Natural killer cell (primary cell): ENCODE measurements at regions not wholly inside any gene's neighbourhood (a gene's known extent, or its start where the extent isn't known, plus 50 kb on each side); places are given as distances from the start of the nearest gene placed in this dataset.

Source experiments
- ATAC-seq, 3 donors: fragments of 150-1000 bp in 2 of 3; fragments of 200-7000 bp in 1 of 3; cut with Tn5 transposase; 1 replicate in 1 of 3; 2 replicates in 2 of 3; pipeline ENCODE4 v1.10.0; 2021; ENCODE audit warnings: mild to moderate bottlenecking in 2 of 3, moderate library complexity in 2 of 3
- DNase-seq, 2 donors: peaks; one replicate each; pipeline versions ENCODE4 v3.0.0 to v3.0.0-alpha.2; 2013 to 2021; ENCODE audit warnings: mixed read lengths in 1 of 2
- H3K27ac ChIP-seq: one replicate; pipeline ENCODE4 v1.5.1; 2013; ENCODE audit warnings: mild to moderate bottlenecking, low read length
- H3K27me3 ChIP-seq: one replicate; pipeline ENCODE4 v1.6.1; 2013; ENCODE audit warnings: low read length; ENCODE audit not compliant: control insufficient read depth, insufficient read depth
- H3K36me3 ChIP-seq: one replicate; pipeline ENCODE4 v1.6.1; 2013; ENCODE audit warnings: low read length; ENCODE audit not compliant: control insufficient read depth, insufficient read depth
- H3K4me1 ChIP-seq: one replicate; pipeline ENCODE4 v1.6.1; 2013; ENCODE audit warnings: low read length; ENCODE audit not compliant: control insufficient read depth, insufficient read depth
- H3K4me3 ChIP-seq: one replicate; pipeline ENCODE4 v1.5.1; 2013; ENCODE audit warnings: low read length
- H3K9me3 ChIP-seq: one replicate; pipeline ENCODE4 v1.6.1; 2013; ENCODE audit warnings: low read length; ENCODE audit not compliant: control insufficient read depth, insufficient read depth
- H3K27ac Mint-ChIP-seq, 2 donors: one replicate each; pipeline ENCODE4 v1.8.0; 2022; ENCODE audit warnings: mild to moderate bottlenecking in 2 of 2, mixed read lengths in 2 of 2, moderate library complexity in 1 of 2
- H3K27me3 Mint-ChIP-seq, 2 donors: one replicate each; pipeline ENCODE4 v1.8.0; 2022; ENCODE audit warnings: low read depth in 2 of 2, mixed read lengths in 2 of 2
- H3K36me3 Mint-ChIP-seq: one replicate; pipeline ENCODE4 v1.8.0; 2022; ENCODE audit warnings: mixed read lengths
- H3K4me1 Mint-ChIP-seq, 2 donors: one replicate each; pipeline ENCODE4 v1.8.0; 2022; ENCODE audit warnings: mixed read lengths in 2 of 2
- H3K4me3 Mint-ChIP-seq: one replicate; pipeline ENCODE4 v1.8.0; 2022; ENCODE audit warnings: mild to moderate bottlenecking, moderate library complexity, mixed read lengths
- H3K9me3 Mint-ChIP-seq, 2 donors: one replicate each; pipeline ENCODE4 v1.8.0; 2022; ENCODE audit warnings: mixed read lengths in 2 of 2
- WGBS: methylation state at CpG from one replicate; pipeline ENCODE4 v1.1.7; 2013; ENCODE audit warnings: missing lambda C conversion rate; ENCODE audit not compliant: insufficient coverage; 5-methylcytosine and 5-hydroxymethylcytosine counted together
- intact Hi-C: fragments of 100-400 bp; cut with micrococcal nuclease; formaldehyde crosslinking; loops from one replicate; pipeline ENCODE4 v1.14.2; 2022
- TF ChIP-seq, protein P1 (sequence below): fragments of 200-600 bp; IDR thresholded peaks from one replicate; pipeline ENCODE4 v1.8.0; 2022; ENCODE audit warnings: antibody characterized with exemption

DNA sequence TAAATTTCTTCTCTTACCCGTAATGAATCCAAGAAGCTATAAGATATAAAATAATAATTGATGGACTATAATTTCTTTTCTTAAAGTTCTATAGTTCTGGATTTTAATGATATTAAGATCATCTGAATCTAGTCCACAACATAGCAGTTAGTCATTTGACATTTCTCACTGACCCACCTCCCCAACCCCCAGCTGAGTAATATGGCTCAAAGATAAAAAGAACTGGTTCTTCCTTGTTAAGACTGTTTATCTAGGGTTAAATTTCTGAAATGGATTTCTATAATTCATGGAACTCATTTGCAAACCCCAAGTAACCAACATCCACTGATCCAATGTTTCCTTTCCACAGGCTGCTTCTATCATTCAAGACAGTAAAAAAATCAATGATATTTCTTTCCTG is 133.9 kb upstream of the SOX9 start:
- Histone ChIP-seq H3K4me3 (no peak overlapping the region), H3K9me3 (no peaks in the 10 kb centered on the region), H3K27me3 (no peaks in the 10 kb centered on the region), H3K4me1 (no peaks in the 10 kb centered on the region), H3K36me3 (no peaks in the 10 kb centered on the region), H3K27ac (no peak overlapping the region)
- ATAC-seq (no peak), DNase-seq (no peak)
- Mint-ChIP-seq H3K27ac (no peak overlapping the region), H3K27me3 (no peaks in the 10 kb centered on the region), H3K9me3 (peaks cover 7 to 12% of the 10 kb centered on the region in 2 donors), H3K36me3 (no peaks in the 10 kb centered on the region), H3K4me1 (no peaks in the 10 kb centered on the region), H3K4me3 (no peak overlapping the region)
- WGBS, result no CpG with 5 or more reads among the region's 1 CpG
- TF ChIP-seq, protein P1, sequence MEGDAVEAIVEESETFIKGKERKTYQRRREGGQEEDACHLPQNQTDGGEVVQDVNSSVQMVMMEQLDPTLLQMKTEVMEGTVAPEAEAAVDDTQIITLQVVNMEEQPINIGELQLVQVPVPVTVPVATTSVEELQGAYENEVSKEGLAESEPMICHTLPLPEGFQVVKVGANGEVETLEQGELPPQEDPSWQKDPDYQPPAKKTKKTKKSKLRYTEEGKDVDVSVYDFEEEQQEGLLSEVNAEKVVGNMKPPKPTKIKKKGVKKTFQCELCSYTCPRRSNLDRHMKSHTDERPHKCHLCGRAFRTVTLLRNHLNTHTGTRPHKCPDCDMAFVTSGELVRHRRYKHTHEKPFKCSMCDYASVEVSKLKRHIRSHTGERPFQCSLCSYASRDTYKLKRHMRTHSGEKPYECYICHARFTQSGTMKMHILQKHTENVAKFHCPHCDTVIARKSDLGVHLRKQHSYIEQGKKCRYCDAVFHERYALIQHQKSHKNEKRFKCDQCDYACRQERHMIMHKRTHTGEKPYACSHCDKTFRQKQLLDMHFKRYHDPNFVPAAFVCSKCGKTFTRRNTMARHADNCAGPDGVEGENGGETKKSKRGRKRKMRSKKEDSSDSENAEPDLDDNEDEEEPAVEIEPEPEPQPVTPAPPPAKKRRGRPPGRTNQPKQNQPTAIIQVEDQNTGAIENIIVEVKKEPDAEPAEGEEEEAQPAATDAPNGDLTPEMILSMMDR, result no peak
- intact Hi-C loops, result no loop called here

DNA sequence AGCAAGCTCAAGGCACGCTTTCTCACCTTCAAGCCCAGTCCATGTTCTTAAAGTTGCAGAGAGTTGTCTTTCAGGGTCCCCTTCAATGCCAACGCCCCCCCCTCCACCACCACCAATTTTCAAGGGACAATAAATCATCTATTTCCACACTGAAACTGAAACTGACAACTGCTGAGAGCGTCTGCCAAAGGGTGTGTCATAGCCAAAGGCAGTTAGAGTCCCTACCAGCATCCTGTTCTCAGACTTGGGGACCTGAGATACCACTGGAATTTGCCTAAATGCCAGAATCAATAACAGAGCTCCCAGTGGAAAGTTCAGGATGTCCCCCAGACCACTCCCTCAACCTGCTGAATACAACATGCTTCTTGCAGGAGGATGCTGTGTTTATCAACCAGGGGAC is 133.2 kb upstream of the SOX9 start:
- no peaks in the 10 kb centered on the region for H3K4me1 Mint-ChIP-seq
- TF ChIP-seq, protein P1, result no peak
- ATAC-seq (no peak), DNase-seq (no peak)
- H3K27me3 Mint-ChIP-seq, result no peaks in the 10 kb centered on the region
- no peaks in the 10 kb centered on the region for H3K9me3 ChIP-seq
- H3K27ac ChIP-seq, result no peak overlapping the region
- no peak overlapping the region for H3K27ac Mint-ChIP-seq
- no peak overlapping the region for H3K4me3 Mint-ChIP-seq
- H3K4me1 ChIP-seq, result no peaks in the 10 kb centered on the region
- H3K36me3 ChIP-seq, result no peaks in the 10 kb centered on the region
- intact Hi-C loops, result no loop called here
- no peaks in the 10 kb centered on the region for H3K27me3 ChIP-seq
- peaks cover 7 to 10% of the 10 kb centered on the region in 2 donors for H3K9me3 Mint-ChIP-seq
- H3K36me3 Mint-ChIP-seq, result no peaks in the 10 kb centered on the region
- H3K4me3 ChIP-seq, result no peak overlapping the region
- 40% methylated on average over 3 of the region's 3 CpGs for WGBS

DNA sequence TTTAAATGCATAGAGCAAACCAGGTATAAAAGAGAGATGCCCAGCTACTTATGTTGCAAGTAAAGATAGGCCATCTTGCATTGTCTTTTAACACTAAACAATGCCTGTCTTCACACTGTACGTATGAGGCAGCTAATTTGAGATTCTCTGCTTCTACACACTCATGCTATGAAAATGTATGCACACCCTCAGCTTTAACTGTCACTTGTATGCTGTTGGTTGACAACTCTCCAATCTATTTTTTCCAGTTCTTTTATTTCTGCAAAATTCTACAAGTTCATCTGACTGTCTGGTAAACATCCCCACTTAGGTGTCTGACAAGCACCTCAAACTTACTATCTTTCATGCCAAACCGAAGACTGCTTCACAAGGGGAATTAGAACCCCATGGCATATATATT is 131.7 kb upstream of the SOX9 start:
- H3K9me3 Mint-ChIP-seq, result peaks cover 6 to 10% of the 10 kb centered on the region in 2 donors
- H3K27ac Mint-ChIP-seq, result no peak overlapping the region
- H3K4me3 Mint-ChIP-seq, result no peak overlapping the region
- no peaks in the 10 kb centered on the region for H3K27me3 Mint-ChIP-seq
- Histone ChIP-seq H3K9me3 (no peaks in the 10 kb centered on the region), H3K4me3 (no peak overlapping the region), H3K36me3 (no peaks in the 10 kb centered on the region), H3K4me1 (no peaks in the 10 kb centered on the region), H3K27me3 (no peaks in the 10 kb centered on the region), H3K27ac (no peak overlapping the region)
- no peak for DNase-seq
- ATAC-seq, result no peak
- 69% methylated on average over 1 of the region's 2 CpGs for WGBS
- intact Hi-C loops, result no loop called here
- TF ChIP-seq, protein P1, result no peak
- H3K4me1 Mint-ChIP-seq, result no peaks in the 10 kb centered on the region
- H3K36me3 Mint-ChIP-seq, result no peaks in the 10 kb centered on the region

DNA sequence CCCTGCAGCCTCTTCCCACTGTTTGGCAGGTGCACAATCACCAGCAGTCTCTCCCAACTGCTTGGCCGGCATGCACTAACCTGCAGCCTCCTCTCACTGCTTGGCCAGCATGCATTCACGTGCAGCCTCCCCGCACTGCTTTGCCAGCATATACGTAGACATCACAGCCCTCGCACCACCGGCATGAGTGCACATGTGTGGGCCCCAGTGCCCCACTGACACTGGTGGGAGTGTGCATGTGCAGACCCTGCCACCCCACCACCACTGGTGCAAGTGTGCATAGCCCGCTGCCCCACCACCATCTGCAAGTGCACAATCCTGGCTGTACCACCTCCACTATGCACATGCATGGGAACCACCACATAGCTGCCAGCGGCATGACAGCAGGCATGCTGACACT is 127.5 kb upstream of the SOX9 start:
- H3K4me3 Mint-ChIP-seq, result no peak overlapping the region
- H3K36me3 Mint-ChIP-seq, result no peaks in the 10 kb centered on the region
- Histone ChIP-seq H3K9me3 (no peaks in the 10 kb centered on the region), H3K27ac (no peak overlapping the region), H3K36me3 (no peaks in the 10 kb centered on the region), H3K4me1 (no peaks in the 10 kb centered on the region), H3K4me3 (no peak overlapping the region), H3K27me3 (no peaks in the 10 kb centered on the region)
- TF ChIP-seq, protein P1, result no peak
- DNase-seq (no peak), ATAC-seq (no peak)
- intact Hi-C loops, result no loop called here
- peaks cover 6 to 10% of the 10 kb centered on the region in 2 donors for H3K9me3 Mint-ChIP-seq
- H3K27me3 Mint-ChIP-seq, result no peaks in the 10 kb centered on the region
- no peaks in the 10 kb centered on the region for H3K4me1 Mint-ChIP-seq
- H3K27ac Mint-ChIP-seq, result no peak overlapping the region
- WGBS, result 92% methylated on average over 8 of the region's 8 CpGs
